ENCODE measurements at regions not wholly inside any gene's neighbourhood (a gene's known extent, or its start where the extent isn't known, plus 50 kb on each side); places are given as distances from the start of the nearest gene placed in this dataset.

GRCh38 chrX:9133426-9133825, 99.5 kb upstream of the FAM9B start:
- no peak for TF ChIP-seq CTCF (conservative IDR thresholded peaks at IDR 0.05)
- no peak for TF ChIP-seq ZFX (IDR thresholded peaks at IDR 0.05)
- H3K27ac ChIP-seq: no peak overlapping the region

GRCh38 chrX:9134366-9134765, 100.4 kb upstream of the FAM9B start:
- no peak overlapping the region for H3K27ac ChIP-seq
- TF ChIP-seq CTCF (conservative IDR thresholded peaks at IDR 0.05): no peak
- no peak for TF ChIP-seq ZFX (IDR thresholded peaks at IDR 0.05)

GRCh38 chrX:9135901-9136510, 102.1 kb upstream of the FAM9B start:
- no peak for TF ChIP-seq ZFX (IDR thresholded peaks at IDR 0.05)
- TF ChIP-seq CTCF (conservative IDR thresholded peaks at IDR 0.05): no peak
- H3K27ac ChIP-seq: no peak overlapping the region

- H3K27ac ChIP-seq: no peak overlapping the region
- TF ChIP-seq ZFX (IDR thresholded peaks at IDR 0.05) (no peak), CTCF (conservative IDR thresholded peaks at IDR 0.05) (no peak)
Observed at GRCh38 chrX:9137152-9137551, 103.2 kb upstream of the FAM9B start.

- H3K27ac ChIP-seq: no peak overlapping the region
- no peak for TF ChIP-seq ZFX (IDR thresholded peaks at IDR 0.05)
- TF ChIP-seq CTCF (conservative IDR thresholded peaks at IDR 0.05): no peak
Observed at GRCh38 chrX:9141496-9141895, 107.6 kb upstream of the FAM9B start.

- TF ChIP-seq ZFX (IDR thresholded peaks at IDR 0.05): no peak
- TF ChIP-seq CTCF (conservative IDR thresholded peaks at IDR 0.05): no peak
Observed at GRCh38 chrX:9144701-9145241, 110.8 kb upstream of the FAM9B start.

GRCh38 chrX:9146657-9147056, 112.7 kb upstream of the FAM9B start:
- TF ChIP-seq ZFX (IDR thresholded peaks at IDR 0.05): no peak
- no peak for TF ChIP-seq CTCF (conservative IDR thresholded peaks at IDR 0.05)
- no peak overlapping the region for H3K27ac ChIP-seq

More at GRCh38 chrX:9144701-9145241, 110.8 kb upstream of the FAM9B start:
- H3K27ac ChIP-seq: no peak overlapping the region

Data from C4-2B (cell line).